ENCODE measurements at regions not wholly inside any gene's neighbourhood (a gene's known extent, or its start where the extent isn't known, plus 50 kb on each side); places are given as distances from the start of the nearest gene placed in this dataset.

DNA sequence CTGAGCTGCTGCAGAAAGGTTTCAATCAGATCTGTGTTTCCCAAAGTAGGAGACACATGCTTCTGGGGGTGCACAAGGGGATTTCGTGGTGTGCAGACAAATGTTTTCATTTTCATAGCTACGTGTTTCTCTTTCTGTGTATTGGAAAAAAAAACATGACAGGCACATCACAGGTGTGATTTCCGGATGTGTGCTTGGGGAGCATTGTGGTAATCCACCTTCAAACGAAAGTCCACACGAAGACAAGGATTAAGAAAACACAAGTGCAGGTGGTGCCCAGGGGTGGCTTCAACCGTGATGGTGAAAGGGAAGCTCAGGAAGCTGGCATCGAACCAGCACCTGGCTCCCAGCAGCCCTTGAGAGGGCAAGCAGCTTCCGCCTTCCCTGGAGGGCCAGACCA, 164.6 kb upstream of the LINGO1 start (continued):
- TF ChIP-seq, protein P1, sequence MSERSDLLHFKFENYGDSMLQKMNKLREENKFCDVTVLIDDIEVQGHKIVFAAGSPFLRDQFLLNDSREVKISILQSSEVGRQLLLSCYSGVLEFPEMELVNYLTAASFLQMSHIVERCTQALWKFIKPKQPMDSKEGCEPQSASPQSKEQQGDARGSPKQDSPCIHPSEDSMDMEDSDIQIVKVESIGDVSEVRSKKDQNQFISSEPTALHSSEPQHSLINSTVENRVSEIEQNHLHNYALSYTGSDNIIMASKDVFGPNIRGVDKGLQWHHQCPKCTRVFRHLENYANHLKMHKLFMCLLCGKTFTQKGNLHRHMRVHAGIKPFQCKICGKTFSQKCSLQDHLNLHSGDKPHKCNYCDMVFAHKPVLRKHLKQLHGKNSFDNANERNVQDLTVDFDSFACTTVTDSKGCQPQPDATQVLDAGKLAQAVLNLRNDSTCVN (CRISPR knock-in tag; IDR thresholded peaks at IDR 0.05; ENCODE audit: borderline replicate concordance): no peak
- TF ChIP-seq, protein P2, sequence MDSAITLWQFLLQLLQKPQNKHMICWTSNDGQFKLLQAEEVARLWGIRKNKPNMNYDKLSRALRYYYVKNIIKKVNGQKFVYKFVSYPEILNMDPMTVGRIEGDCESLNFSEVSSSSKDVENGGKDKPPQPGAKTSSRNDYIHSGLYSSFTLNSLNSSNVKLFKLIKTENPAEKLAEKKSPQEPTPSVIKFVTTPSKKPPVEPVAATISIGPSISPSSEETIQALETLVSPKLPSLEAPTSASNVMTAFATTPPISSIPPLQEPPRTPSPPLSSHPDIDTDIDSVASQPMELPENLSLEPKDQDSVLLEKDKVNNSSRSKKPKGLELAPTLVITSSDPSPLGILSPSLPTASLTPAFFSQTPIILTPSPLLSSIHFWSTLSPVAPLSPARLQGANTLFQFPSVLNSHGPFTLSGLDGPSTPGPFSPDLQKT (CRISPR knock-in tag; IDR thresholded peaks at IDR 0.05; ENCODE audit: borderline replicate concordance): no peak
- no peak for TF ChIP-seq HDAC2 (CRISPR knock-in tag; IDR thresholded peaks at IDR 0.05)
- TF ChIP-seq, protein P3, sequence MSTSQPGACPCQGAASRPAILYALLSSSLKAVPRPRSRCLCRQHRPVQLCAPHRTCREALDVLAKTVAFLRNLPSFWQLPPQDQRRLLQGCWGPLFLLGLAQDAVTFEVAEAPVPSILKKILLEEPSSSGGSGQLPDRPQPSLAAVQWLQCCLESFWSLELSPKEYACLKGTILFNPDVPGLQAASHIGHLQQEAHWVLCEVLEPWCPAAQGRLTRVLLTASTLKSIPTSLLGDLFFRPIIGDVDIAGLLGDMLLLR (CRISPR knock-in tag; IDR thresholded peaks at IDR 0.05): no peak
- TF ChIP-seq CBX5 (CRISPR knock-in tag; IDR thresholded peaks at IDR 0.05; ENCODE audit: borderline replicate concordance): no peak
- TF ChIP-seq BORCS8-MEF2B (CRISPR knock-in tag; IDR thresholded peaks at IDR 0.05): no peak
- TF ChIP-seq ZKSCAN1 (IDR thresholded peaks at IDR 0.05; ENCODE audit: low read length): no peak
- TF ChIP-seq ZNF430 (CRISPR knock-in tag; IDR thresholded peaks at IDR 0.05): no peak
- TF ChIP-seq, protein P4, sequence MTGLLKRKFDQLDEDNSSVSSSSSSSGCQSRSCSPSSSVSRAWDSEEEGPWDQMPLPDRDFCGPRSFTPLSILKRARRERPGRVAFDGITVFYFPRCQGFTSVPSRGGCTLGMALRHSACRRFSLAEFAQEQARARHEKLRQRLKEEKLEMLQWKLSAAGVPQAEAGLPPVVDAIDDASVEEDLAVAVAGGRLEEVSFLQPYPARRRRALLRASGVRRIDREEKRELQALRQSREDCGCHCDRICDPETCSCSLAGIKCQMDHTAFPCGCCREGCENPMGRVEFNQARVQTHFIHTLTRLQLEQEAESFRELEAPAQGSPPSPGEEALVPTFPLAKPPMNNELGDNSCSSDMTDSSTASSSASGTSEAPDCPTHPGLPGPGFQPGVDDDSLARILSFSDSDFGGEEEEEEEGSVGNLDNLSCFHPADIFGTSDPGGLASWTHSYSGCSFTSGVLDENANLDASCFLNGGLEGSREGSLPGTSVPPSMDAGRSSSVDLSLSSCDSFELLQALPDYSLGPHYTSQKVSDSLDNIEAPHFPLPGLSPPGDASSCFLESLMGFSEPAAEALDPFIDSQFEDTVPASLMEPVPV (CRISPR knock-in tag; IDR thresholded peaks at IDR 0.05): no peak
- TF ChIP-seq ZNF510 (CRISPR knock-in tag; IDR thresholded peaks at IDR 0.05; ENCODE audit: low read depth): no peak
- no peak for TF ChIP-seq IRX3 (CRISPR knock-in tag; IDR thresholded peaks at IDR 0.05; ENCODE audit: borderline replicate concordance, low read depth)
- no peak for TF ChIP-seq TCF7 (IDR thresholded peaks at IDR 0.05; ENCODE audit: low read depth)
- no peak for TF ChIP-seq RFX5 (IDR thresholded peaks at IDR 0.05; ENCODE audit: low read depth, low read length)
